Stimulated activated CD4-positive, alpha-beta T cell treated with anti-CD3 and anti-CD28 coated beads, Interleukin-15, amount 100 ng/mL, for 24 hours (primary cell): ENCODE measurements at regions not wholly inside any gene's neighbourhood (a gene's known extent, or its start where the extent isn't known, plus 50 kb on each side); places are given as distances from the start of the nearest gene placed in this dataset.
A peak's percentile ranks its signal among the peaks of the same experiment; 100 is the strongest.

Source experiments
- DNase-seq: peaks from one replicate; pipeline ENCODE4 v3.0.0-alpha.2; 2020

DNA sequence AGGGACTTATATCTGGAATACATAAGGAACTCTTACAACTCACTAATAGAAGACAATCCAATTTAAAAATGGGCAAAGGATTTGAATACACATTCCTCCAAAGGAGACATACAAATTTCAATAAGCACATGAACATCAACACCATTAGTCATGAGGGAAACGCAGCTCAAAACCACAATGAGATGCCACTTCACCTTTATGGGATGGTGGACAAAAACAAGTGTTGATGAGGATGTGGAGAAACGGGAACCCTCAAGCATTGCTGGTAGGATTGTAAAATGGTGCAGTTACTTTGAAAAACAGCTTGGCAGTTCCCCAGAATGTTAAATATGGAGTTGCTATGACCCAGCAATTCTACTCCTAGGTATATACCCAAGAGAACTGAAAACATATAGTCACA, 72.7 kb upstream of the IER5L start:
- DNase-seq = no peak

DNA sequence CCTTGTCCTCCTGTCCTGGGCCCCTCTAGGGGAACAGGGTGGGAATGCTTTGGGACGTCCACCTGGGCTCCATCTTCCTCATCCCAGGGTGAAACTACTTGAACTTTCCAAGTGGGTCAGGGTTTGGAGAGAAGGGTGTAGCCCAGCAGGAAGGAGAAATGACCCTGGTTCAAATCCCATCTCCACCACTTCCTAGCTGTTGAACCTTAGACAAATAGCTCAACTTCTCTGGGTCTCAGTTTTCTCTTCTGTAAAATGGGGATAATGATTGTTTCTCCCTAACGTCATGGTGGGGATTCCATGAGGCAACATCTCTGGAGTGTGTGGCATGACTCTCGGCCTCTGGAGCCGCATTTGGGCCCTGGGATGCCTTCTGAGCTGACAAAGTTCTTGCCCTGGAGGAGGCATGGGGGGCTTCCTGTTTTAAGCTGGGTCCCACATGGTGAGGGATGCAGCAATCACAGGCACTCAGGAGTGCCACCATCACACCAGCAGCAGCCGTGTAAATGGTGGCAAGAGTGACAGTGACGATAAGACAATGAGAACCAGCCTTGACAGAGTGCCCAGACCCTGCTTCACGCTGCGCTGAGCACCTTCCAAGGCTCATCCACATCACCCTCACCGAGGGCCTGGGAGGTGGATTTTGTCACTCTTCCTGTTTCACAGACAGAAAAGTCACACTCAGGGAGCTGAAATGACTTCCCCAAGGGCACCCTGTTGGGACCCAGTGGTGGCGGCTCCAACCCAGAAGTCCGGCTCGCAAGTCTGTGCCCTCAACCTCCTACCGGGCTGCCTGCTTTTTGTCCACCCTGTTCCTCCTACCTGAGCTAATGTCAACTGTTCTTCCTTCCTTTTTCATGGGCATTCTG, 69.5 kb upstream of the IER5L start:
- no peak for DNase-seq

DNA sequence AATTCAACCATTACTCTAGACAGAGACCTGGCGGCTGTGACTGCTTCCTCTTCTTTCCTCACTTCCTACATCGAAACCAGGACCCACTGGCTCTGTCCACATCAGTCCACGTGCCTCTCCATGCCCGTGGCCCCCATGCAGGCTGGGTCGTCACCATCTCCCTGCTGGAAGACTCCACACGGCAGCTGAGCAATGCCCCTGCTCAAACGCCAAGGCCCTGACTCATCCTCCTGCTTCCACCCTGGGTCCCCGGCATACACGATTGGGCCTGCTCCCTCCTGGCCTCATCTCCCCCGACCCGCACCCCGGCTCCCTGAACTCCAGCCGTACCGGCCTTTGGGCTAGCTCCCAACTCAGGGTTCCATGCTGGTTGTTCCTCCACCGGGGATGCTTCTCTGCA, 67.2 kb upstream of the IER5L start:
- no peak for DNase-seq

DNA sequence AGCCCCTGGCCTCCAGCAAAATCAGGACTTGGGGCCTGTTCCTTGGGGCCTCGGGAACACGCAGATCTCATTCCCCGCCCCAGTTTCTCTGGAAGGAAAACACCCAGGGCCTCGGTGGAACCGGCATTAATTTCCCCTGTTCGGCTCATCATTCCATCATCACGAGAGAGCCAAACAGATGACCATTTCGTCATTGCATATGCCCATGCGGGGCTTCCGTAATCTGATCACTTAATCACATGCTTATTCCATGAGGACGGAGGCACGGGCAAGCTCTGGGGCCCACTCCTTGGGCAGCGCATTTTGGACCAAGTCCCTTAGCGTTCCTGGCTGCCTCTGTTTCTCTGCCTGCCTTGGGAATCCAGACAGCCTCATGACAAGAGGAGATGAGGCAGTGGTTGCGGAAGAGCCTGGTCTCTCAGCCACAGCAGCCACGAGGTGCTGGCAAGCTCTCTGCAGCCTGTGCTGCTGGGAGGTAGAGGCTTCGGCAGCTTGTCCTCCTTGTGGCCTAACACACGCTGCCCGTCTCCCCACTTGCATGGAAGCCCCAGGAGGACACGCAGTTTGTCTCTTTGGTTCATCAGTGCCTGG, 65.0 kb upstream of the IER5L start:
- no peak for DNase-seq

DNA sequence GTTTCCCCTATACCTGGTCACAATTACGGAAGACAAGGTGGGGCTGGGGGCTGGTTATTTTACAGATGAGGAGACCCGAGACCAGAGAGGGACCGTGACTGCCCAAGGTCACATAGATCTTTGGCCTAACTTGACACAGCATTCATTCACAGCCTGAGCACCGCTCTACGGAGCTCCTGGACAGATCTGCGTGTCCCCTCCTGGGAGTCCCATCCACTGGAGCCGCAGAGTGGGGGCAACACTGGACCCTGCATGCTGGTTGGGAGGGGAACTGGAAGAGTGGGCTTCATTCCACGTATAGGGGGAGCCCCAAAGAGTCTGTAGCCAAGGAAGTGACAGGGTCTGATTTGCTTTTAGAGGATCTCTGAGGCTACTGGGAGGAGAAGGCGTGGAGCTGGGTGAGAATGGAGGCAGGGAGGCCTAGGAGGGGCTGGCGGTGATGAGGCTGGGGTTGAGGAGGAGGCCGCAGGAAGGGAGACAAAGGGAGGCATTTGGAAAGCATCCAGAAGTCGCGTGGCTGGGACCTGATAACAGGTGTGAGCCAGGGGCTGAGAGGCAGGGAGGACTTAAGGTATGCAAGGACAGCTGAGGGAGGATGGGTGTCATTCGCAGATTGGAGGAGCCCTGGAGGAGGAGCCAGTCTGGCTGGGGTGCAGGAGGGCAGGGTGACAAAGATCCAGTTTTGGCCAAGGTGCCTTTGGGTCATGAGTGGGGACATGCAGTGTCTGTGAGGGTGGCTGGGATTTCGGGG, 64.3 kb upstream of the IER5L start:
- DNase-seq = no peak

DNA sequence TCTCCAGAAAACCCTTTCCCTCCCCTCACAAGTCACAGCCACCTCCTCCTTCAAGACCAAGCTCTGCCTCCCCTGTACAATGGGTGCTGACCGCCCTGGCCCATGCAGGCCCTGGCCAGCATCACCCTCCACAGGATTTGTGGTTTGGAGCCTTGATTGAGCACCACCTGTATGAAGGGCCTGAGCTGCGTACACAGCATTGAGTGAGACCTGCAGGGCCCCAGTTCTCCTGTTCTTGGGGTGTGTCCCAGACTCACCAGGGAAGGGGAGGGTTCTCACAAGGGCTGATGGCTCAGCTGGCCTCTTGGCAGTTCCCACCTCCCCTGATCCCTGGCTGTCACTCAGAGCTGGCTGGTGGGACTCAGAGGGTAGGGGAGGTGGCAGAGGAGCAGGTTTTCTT, 63.7 kb upstream of the IER5L start:
- no peak for DNase-seq

DNA sequence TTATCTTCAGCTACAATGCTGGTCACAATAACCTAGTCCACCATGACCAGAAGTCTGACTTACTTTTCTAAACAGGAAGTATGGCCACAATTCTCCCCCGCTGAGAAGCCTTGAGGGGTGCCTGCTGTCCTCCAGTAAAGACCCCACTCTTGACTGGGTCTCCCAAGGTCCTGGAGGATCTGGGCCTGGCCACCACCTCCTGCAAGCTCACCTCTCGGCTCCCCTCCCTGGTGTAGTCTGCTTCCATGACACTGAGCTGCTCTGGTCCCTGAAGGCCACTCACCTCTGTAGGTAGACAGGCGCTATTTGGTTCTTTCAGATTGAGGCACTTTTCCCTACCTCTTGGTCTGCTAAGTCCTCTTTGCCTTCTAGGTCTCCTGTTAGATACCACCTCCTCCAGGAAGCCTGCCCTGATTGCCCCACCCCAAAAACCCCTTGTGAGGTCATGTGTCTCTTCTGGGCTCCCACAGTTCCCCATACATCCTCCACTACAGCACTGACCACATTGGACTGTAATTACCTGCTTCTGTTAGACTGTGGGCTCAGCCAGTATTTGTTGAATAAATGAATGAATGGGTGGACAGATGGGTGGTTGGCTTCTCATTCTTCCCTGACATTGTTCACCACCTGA, 62.6 kb upstream of the IER5L start:
- DNase-seq = no peak

DNA sequence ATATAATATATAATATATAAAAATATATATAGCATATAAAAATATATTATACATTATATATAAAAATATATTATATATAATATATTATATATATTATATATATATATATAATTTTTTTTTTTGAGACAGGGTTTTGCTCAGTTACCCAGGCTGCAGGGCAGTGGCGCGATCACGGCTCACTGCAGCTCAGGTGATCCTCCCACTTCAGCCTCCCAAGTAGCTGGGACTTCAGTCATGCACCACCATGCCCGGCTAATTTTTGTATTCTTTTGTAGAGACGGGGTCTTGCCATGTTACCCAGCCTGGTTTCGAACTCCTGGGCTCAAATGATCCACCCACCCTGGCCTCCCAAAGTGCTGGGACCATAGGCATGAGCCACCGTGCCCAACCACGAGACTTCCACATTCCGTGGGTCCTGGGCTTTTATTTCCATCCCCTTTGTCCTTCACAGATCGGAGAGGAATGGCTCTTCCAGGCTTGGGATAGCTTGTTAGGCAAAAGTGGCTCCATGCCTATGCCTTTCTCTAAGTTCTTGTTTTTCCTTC, 62.0 kb upstream of the IER5L start:
- peak; percentile 20 for DNase-seq

DNA sequence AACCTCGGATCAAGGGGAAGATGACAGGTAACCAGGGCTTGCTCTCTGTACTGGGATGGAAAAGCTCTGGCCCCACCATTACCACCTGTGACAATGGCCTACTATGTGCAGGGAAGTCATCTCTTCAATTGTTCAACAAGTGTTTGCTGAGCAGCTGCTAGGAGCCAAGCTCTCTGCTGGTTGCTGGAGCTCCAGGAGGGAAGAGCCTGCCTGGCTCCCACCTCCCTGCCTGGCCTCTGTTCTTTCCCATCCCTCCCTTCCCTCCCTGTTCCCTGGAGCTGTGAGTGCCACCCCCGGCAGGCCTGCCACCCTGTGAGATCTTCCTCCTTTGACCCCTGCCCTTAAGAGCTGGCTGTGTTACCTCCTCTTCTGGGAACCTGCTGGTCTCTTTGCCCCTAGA, 59.7 kb upstream of the IER5L start:
- peak; percentile 16 for DNase-seq

DNA sequence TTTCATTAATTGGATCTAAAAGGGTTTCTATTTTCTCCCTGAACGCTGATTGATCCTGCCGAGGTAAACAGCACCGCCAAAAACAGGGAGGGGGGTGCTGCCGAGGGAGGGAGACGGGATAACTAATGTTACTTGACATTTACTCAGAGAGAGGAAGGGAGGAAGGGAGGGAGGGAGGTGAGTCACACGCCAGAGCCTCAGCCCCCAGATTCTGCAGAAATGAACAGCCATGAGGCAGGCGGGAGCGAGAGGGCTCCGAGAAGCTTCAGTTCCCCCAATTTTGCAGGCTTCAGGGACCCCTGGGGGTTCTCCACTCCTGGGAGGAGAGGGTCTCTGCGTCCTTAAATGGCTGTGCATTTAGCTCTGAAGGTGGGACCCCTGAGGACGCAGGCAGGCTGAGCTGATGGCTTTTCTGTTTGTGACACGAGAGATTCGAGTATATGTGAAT, 59.1 kb upstream of the IER5L start:
- DNase-seq = peak; percentile 79

DNA sequence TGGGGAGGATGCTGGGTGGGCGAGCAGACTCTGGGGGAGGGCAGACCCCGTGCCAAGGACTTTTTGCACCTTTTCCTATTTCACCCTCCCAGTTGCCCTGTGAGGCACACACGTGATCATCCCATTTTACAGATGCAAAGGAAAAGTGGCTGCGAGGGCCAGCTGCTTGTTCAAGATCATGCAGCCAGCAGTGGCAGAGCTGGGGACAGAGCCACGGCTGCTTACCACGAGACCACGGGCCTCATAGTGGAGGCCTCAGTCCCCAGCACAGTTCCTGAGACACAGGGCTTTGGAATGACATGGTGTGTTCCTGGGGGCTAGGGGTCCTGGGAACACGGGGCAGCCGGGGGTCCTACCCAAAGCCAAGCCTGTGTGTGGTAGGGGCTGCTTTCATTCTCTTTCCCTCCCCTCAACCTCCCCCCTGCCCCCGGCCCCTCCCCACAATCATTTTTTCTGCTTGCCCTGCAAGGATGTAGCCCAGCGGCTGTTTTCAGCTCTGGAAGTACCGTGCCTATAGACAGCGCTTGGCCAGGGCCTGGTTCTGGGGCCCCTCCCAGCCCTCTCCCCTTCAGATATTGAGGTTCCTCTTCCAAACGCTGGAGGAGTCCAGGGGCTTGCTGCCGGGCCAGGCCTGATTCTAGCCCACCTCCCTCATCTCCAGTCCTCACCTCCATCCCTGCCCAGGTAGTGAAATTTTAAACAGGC, 58.5 kb upstream of the IER5L start:
- peak; percentile 28 for DNase-seq

DNA sequence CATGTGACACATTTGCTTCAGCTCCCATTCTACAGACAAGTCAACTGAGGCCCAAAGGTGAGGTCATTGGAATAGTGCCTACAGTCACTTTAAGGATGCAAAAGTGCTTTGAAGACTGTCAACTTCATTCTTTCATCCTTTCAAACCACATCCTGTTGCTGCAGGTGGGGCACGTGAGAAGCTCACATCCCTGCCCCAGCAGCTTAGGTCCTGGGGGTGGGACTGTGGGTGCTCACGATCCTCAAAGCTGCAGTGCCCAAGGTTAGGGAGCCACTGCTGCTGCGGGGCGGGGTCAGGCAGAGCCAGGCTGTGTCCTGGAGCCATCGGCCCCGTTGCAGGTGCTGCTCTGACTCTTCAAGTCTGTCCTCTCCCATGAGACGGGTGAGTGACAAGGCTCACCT, 57.9 kb upstream of the IER5L start:
- DNase-seq = peak; percentile 70

DNA sequence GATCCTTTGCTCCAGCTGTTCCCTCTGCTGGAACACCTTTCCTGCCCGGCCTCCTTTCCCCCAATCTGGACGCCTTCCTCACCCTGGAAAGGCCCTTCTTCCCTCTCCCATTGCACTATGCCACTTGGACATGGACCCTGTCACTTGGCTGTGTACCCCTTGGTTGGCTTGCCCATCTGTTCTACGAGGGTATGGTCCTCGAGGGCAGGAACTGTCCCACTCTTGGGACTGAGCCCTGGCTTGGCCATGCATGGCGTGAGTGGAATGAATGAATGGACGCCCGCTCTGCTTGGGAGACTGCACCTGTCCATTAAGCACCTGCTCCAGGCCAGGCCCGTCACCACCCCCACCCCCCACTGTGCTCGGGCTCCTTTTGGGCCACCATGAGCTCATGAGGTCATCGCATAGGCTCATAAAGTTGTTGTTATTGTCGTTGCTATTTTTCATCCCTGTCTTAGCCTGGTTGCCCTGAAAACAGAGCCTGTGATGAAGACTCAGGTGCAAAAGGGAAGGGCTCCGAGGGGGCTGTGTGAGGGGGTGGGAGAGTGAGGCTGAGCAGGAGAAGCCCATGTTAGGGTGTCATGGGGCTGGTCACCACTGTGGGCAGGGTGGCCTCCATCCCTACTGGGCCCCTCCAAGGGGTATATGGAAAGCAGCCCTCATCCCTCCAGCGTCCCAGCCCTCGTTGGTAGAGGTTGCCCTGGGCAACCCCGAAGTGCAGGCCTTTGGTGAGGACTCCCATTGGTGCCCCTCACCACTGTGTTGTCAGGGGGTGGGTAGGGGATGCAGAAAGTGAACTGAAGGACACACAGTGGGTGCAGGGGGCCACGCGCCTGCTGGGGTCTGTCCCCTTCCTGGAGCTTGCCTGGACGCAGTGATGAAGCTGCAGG, 57.2 kb upstream of the IER5L start:
- DNase-seq = no peak

DNA sequence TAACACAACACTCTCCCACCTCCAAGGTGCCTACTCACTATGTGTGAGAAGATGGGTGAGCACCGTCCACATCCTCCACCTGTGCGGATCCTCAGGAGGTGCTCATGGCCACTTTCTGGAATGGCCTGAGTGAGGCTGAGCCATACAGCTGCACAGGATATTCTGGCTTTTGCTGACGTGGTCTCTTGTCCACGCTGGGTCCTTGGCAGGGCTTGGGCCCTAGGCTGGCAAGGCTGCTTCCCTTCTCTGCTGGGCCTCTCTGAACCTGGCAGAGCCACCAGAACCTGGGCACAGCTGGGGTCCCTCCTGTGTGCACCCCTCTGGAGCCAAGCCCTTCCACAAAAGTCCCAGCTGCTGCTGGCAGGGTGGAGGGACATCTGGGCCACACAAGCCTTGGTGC, 56.4 kb upstream of the IER5L start:
- no peak for DNase-seq

DNA sequence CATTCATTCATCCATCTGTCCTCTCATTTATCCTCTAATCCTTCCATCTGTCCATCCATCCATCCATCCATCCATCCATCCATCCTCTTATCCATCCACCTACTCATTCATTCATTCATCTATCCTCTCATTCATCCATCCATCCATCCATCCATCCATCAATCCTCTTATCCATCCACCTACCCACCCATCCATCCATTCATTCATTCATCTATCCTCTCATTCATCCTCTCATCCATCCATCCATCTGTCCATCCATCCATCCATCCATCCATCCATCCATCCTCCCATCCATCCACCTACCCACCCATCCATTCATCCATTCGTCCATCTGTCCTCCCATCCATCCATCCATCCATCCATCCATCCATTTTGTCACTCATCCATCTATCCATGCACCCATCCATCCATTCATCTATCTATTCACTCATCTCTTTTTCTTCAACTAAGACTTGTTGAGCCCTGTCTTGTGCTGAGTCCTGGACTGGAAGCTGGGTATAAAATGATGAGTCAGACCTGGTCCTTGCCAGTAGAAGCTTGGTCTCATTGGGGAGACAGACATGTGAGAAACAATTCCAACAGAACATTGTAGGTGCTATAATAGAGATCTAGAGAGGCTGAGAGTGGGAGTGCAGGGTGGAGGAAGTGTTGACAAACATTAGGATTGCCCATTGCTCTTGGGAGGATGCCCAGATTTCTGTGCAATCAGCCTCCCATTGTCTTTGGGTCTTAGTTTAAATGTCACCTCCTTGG, 55.0 kb upstream of the IER5L start:
- no peak for DNase-seq

DNA sequence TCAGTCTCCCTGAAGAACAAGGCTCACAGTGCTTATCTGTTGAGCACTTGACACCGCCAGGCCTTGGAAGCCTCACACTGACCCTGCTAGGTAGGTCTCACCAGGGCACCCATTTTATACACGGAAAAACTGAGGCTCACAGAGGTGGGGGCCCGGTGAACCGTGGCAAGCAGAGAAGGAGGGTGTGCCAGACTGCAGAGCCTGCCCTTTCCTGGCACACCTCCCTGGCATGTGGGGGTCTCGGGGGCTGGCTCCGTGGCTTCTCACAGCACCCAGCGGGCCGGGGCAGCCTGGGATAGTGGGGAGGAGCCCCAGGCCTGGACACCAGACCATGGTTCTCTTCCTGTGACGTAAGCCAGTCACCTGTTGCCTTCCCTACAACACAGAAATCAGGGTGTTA, 53.7 kb upstream of the IER5L start:
- no peak for DNase-seq

DNA sequence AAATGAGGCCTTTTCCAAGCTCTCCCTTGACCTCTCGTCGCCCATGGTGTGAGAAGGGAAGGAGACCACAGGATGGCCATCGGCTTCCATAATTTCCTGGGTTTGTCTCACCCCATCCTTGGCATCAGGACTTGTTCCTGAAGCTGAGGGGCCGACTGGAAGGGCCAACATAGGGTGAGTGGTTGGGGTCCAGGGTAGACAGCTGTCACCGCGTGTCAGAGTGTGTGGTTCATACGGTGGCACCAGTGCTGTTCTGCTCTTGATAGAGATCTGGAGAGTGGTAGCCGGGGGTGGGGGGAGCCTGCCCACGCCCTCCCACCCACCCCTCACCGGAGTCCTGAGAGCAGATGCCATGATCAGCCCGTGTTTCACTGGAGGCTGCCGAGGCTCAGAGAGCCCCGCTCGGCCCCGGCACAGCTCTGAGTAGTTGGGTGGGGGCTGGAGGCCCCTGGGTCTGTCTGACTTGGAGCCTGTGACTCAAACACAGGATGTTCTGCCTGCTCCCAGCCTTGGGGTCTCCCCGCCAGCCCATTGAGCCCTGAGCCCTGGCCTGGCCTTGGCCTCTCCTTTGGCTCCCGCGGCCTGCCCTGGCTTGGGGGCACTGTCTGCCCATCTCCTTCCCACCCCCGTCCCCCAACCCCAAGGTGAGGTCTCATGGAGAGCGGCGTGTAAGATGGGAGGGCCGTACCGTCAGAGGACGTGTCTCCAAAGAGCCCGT, 53.1 kb upstream of the IER5L start:
- no peak for DNase-seq

DNA sequence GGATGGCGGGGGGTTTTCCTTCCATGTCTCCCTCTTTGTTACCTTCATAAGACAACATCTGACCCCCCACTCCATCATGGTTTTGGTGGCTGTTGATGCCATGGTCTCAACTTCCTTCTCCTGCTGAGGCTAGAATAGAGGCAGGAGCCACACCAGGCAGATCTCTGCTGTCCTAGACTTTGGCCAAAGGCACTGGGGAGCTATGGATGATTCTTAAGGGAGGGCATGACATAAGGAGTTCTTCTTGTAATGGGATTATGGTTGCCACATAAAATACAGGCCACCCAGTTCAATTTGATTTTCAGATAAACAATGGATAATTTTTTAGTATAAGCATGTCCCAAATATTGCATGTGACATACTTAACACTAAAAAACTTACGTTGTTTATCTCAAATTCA, 52.2 kb upstream of the IER5L start:
- no peak for DNase-seq
